Myocyte (in vitro differentiated cells): ENCODE measurements at regions not wholly inside any gene's neighbourhood (a gene's known extent, or its start where the extent isn't known, plus 50 kb on each side); places are given as distances from the start of the nearest gene placed in this dataset.

ENCODE experiments used
- DNase-seq: peaks from one replicate; pipeline ENCODE4 v3.0.0-alpha.2; 2012; ENCODE audit warnings: low read depth

DNA sequence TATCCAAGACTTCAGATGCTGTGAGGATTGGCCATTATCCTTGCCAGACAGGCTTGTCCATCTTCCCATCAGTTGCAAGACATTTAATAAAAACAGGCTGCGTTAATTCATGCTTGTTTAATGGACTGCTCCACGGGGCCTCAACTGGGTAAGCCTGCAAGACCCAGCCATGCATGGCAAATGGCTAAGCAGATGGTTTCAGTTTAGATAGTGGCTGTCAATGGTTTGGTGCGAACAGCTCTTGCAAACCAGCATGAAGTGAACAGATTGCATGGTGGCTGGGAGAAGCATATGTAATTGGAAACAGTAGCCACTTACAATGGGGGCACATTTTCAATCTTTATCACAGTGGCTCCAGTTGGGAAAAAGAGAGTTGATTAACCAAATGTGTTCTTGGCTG is 628.2 kb upstream of the KLF4 start:
- no peak for DNase-seq

GRCh38 chr9:108117306-108117705 is 627.7 kb upstream of the KLF4 start:
- no peak for DNase-seq

- DNase-seq, result no peak
These were observed 624.0 kb upstream of the KLF4 start for GRCh38 chr9:108113596-108113995.

DNA sequence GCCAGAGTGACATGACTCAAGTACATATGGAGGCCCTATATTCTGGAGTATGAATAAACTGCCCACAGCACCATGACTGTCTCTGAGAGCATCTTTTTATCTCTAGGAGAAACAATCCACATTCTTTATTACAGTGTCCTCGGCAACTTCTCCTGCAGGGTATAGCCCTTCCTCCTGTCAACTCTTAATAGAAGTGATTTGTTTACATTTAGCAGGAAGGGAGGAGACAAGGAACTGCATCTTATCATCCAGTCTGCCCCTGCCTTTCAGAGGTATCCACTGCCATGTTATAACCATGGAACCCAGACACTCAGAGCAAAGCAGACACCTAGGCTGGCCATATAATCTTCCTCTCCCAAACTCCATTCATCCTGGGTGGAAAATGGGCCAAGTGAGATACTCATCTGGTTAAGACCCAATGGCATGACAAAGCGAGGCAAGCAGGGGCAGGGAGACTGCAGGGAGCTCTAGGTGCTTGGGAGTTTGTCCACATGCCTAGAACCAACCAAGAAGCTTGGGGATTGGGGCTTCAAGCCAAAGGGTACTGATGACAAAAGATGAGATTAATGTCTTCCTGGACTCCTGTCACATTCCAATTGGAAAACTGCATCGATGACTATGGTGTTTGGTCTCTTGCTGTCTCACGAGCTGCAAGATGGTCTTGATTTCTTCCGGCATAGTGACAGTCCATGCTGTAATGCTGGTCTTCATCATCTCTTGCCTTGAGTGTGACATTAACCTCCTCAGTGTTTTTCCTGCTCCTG is 620.5 kb upstream of the KLF4 start:
- DNase-seq, result no peak

- no peak for DNase-seq
These were observed 619.4 kb upstream of the KLF4 start for GRCh38 chr9:108108852-108109448.

DNA sequence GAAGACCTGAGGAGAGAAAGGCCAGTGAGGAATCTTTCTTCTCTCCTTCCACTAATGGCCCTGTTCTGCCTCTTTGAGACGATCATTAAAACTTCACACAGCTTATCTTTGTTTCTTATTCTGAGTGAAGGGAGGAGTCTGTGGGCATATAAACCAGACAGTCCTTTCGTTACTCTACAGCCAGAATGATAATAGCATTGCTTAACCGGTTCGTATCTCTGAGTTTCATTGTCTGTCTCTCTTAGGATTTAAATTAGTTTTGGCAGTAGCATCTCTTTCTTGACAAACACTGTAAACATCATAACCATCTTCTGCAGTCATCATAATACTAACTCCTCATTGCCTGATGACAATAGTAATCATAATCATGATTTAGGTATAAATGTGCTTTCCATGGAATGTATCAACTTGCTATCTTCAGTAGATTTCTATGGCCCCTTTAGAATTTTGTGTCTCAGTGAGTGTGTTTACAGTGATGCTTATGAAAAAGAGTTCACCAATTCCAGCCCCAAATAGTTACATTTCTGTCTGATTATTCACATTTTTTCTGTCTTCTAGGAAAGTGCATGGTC is 618.8 kb upstream of the KLF4 start:
- no peak for DNase-seq

DNA sequence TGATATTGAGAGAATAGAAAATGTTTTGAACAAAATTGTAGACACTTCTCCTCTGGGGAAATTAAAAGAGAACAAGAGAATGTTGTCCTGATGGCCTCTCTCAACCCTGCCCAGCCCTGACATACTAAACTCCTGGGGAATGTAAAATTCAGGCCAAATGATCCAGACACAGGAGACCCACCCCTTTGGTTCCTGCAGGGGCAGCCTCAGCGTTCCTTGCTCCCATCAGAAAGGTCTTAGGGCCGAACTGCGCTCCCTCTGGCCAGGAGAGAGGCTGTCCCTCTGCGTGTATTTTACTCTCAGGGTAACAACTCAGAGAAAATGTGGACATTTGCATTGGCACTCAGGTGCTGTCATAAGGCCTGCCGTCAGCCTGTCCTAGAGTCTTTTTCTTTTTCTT is 616.3 kb upstream of the KLF4 start:
- DNase-seq, result no peak

GRCh38 chr9:108104991-108105390 is 615.4 kb upstream of the KLF4 start:
- DNase-seq, result no peak

DNA sequence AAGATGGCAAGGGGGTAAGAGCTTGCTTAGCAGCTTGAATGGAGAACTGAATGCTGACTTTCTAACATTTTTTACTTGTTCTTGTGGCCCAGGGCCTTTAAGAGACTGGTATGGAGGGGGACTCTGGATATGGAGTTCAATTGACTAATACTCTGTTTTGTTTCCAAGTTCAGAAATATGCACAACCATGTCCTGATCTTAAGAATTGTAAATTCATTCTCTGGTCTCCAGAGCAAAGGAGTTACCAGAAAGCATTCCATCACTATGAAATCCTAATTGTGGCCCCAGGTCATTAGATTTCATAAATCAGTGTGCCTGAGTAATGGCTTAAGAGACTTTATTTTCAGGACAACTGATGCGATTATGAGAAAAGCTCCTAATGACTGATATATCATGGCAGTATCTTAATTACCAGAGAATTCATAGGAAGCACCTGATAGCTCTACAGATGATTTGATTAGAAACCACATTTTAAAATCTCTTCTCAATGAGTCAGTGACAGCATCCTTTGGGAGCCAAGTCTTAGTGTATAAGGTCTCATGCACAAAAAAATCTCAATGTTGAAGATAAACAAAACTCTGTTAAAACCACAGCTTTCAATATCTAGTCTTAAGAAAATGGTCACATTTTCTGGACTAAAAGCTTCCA is 613.6 kb upstream of the KLF4 start:
- peak; percentile 5 for DNase-seq

DNA sequence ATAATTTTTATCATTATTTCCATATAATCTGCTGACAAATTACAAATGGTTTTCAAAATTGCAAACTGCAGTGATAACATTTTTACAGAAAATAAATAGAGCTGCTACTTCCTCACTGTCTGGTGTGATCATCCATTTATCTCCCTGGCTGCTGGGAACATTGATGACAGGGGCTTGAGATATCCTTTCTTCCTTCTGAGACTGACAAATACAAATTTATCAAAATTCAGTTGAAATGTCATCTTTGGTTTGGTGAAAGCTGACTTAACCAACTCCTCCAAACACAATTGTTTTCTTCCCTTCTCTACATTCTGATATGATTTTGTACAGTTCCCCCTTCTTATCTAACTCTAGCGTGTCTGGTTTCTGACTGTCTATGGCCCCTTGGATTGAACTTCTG is 611.8 kb upstream of the KLF4 start:
- no peak for DNase-seq

GRCh38 chr9:108100571-108100970 is 611.0 kb upstream of the KLF4 start:
- no peak for DNase-seq

GRCh38 chr9:108099854-108100253 is 610.3 kb upstream of the KLF4 start:
- DNase-seq, result peak; percentile 12

DNA sequence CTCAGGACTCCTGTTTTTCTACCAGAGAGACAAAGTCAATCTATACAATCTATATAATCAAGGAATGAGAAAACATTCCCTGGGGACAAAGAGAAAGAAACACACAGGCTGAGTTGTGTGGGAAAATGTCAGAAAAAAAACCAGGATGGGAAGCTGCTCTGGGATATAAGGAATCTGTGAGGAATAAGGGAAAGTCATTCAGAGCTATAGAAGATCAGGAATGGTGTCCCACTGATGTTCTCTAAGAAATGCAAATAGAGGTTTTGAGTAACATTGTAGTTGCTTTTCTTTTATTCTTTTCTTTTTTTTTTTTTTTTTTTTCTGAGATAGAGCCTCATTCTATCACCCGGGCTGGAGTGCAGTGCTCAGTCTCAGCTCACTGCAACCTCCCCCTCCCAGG is 605.9 kb upstream of the KLF4 start:
- DNase-seq, result no peak

GRCh38 chr9:108094676-108094993 is 605.1 kb upstream of the KLF4 start:
- DNase-seq, result peak; percentile 22

- DNase-seq, result peak; percentile 13
These were observed 604.5 kb upstream of the KLF4 start for GRCh38 chr9:108093773-108094675.

DNA sequence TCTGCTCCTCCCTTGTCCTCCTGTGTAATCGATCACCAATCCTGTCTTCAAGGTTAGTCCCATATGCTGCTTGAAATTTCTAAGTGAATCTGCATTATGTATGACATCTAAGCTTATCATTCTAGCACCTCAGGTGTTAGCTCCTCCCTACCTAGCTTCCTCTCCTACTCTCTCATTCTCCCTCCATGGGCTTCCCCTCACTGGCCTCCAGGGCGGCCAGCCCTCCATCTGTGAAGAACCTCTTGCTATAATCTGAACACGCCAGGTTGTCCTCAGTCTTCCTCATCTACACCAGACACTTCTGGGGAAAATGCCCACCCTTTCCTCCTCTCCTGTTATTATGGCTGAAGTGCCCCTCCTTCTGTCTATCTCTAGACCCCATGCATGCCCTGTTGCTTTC is 599.3 kb upstream of the KLF4 start:
- no peak for DNase-seq

DNA sequence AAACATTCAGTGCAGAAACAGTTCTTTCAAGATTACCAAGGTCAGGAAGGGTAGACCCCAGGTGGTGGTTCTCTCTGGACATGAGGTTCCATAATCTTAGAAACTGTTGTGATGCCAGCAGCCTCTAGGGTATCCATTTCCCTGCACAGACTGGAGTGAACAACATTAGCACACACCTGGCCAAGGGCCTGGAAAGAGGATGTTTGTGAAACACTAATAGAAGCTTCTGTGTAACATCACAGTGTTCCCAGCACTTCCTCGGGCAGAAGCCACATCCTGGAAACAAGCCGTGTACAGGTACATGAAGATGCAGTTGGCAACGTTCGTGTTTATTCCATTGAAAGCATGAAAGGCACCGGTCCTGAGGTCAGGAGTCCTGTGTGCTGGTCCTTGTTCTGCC is 598.2 kb upstream of the KLF4 start:
- DNase-seq, result no peak

DNA sequence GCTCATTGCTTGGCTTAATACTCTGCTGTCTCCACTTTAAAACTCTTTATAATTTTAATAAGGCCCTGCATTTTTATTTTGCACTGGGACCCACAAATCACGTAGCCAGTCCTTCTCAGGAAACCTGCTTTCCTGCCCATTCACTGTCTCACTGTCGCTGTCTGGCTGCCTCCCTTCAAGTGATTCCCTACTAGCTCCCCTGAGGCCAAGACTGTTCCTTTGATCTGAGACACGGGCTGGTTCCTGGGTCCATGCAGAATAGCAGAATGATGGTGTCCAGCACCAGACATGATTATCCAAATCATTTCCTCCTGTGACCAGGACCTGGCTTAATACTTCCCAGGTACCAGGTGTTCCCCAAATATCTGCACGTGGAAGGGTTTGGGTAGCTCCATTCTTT is 597.1 kb upstream of the KLF4 start:
- no peak for DNase-seq

GRCh38 chr9:108085294-108085693 is 595.7 kb upstream of the KLF4 start:
- DNase-seq, result no peak

DNA sequence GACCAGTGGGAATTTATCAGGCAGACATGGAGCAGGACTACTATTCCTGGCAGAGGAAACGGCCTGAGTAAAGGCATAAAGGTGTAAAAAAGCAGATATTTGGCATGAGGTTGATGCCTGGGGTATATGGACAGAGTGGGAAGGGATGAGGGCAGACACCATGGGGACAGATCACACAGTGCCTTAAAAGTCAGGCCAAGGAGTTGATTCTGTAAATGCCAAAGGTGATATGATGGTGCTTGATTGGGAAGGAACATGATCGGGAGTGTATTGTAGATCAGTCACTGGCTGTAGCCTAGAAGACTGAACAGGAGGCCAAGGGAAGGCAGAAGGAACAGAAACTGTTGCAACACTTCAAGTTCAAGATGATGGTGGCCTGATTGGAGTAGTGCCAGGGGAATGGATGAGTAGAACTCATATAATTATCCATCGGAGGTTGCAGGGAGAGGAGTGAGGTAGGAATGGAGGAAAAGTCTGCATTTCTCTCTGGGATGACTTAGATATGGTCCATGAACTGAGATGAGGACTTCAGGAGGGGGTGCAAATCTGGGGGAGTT is 594.3 kb upstream of the KLF4 start:
- DNase-seq, result no peak

DNA sequence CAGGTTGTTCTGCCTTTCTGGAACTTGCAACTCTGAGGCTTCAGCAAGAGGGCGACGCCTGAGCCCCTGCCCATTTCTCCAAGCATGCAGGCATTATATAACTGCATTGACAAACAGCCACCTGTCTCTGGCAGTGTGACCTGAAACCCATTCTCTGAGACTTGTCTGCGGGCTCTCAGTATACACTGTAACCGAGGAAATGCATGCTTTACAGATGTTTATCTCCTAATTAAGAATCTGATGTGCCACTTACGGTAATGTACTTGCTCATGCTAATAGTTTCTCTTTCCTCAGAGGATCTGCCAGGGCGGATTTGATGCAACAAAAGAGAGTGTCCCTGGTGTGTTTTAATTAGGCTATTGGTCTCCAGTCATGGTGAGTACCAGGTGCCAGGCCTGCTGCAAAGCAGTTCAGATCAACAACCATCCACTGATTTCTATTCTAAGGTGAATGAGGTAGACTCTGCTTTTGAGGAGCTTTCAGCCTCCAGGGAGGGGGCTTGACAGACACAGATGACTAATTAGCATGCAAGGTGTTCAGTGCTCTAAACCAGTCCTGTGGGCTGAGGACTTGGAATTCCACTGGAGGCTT is 593.7 kb upstream of the KLF4 start:
- no peak for DNase-seq
